ENCODE measurements at regions not wholly inside any gene's neighbourhood (a gene's known extent, or its start where the extent isn't known, plus 50 kb on each side); places are given as distances from the start of the nearest gene placed in this dataset.
"Not testable (repeated sequence)": the region's sequence is repeated elsewhere in the genome, so short reads cannot be mapped to it uniquely, and the experiment has no call there.

DNA sequence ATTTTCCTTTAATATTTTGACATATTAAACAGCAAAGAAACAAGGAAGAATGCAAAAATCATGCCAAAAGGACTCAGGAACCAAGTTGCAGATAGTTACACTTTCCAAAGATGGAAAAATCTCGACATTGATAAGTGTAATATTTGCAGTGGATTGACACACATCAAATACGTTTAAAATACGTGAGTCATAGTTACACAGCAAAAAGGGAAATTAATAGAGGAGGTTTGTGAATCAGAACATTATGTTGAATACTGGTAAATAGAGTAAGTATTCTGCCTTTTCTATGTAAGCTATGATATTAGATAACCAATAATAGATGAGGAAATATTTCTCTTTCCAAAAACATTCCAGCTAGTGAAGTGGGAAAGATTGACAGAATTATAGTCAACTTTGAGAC, 1761.3 kb upstream of the IGFBP7 start:
- WGBS = 96% methylated on average over 3 of the region's 3 CpGs
- peaks cover 4% of the 10 kb centered on the region; the same call in 1 of the 2 replicates for H3K9me3 ChIP-seq (ENCODE audit: insufficient read depth, low read depth, low read length)
- no peaks in the 10 kb centered on the region for H3K27me3 ChIP-seq (ENCODE audit: insufficient read depth, low read length)
- no peaks in the 10 kb centered on the region for H3K4me1 ChIP-seq (ENCODE audit: insufficient read depth, low read length)
- H3K36me3 ChIP-seq (ENCODE audit: insufficient read depth, low read length) = no peaks in the 10 kb centered on the region
- no peak overlapping the region for H3K9ac ChIP-seq (ENCODE audit: low read depth, low read length)
- no peak overlapping the region for H3K4me3 ChIP-seq (ENCODE audit: low read length)
- H3K27ac ChIP-seq (ENCODE audit: low read depth, low read length) = no peak overlapping the region

DNA sequence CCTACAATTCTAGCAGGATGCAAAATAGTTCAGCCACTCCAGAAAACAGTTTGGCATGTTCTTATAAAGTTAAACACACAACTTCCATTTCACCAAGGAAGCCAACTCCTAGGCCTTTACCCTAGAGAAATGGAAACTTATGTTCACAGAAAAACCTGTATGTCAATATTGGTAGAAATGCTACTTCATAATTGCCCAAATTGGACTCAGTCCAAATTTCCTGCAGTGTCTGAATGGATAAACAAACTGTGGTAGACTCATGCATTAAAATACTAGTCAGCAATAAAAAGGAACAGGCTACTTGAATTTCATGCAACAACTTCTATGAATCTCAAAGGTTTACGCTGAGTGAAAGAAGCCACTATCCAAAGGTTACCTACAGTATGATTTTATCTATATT, 1738.8 kb upstream of the IGFBP7 start:
- H3K9me3 ChIP-seq (ENCODE audit: insufficient read depth, low read depth, low read length) = no peaks in the 10 kb centered on the region
- H3K27me3 ChIP-seq (ENCODE audit: insufficient read depth, low read length) = no peaks in the 10 kb centered on the region
- H3K27ac ChIP-seq (ENCODE audit: low read depth, low read length) = no peak overlapping the region
- H3K36me3 ChIP-seq (ENCODE audit: insufficient read depth, low read length) = no peaks in the 10 kb centered on the region
- no peaks in the 10 kb centered on the region for H3K4me1 ChIP-seq (ENCODE audit: insufficient read depth, low read length)
- H3K9ac ChIP-seq (ENCODE audit: low read depth, low read length) = no peak overlapping the region
- no peak overlapping the region for H3K4me3 ChIP-seq (ENCODE audit: low read length)
- WGBS = 100% methylated on average over 1 of the region's 1 CpG

DNA sequence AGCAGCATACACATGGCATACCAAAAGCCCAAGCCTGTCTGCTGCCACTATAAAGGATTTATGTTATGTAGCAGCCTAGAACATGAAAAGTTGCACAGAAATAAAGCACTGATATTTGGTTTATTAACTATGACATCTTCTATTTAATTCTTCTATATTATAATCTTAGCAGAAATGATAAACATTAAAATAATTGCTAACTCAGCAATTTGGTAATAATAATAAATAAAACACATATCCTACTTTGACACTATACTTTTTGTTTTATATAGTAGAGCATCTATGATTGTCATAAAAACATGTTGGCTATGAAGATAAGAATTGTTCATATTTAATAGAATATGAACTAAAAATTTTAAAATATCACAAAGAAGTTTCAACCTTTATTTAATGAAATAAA, 1733.3 kb upstream of the IGFBP7 start:
- Histone ChIP-seq H3K27ac (ENCODE audit: low read depth, low read length) (no peak overlapping the region), H3K9ac (ENCODE audit: low read depth, low read length) (no peak overlapping the region)

DNA sequence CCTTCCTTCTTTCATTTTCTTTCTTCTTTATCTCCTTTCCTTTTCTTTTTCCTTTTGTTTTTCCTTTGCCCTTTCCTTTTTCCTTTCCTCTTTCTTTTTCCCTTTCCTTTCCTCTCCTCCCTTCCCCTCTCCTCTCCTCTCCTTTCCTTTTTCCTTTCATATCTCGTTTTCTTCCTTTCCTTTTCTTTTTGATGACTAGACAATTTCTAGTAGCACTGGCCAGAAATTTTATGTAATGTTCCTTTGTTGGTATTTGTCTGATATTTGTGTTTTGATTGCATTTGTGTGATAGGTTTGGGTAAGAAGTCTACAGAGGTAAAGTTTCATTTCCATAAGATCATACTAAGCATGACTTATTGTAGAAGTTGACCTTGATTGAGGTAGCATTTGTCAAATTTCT, 1722.9 kb upstream of the IGFBP7 start:
- Histone ChIP-seq H3K4me1 (ENCODE audit: insufficient read depth, low read length) (no peaks in the 10 kb centered on the region), H3K27me3 (ENCODE audit: insufficient read depth, low read length) (no peaks in the 10 kb centered on the region), H3K4me3 (ENCODE audit: low read length) (no peak overlapping the region), H3K27ac (ENCODE audit: low read depth, low read length) (no peak overlapping the region), H3K36me3 (ENCODE audit: insufficient read depth, low read length) (no peaks in the 10 kb centered on the region), H3K9me3 (ENCODE audit: insufficient read depth, low read depth, low read length) (no peaks in the 10 kb centered on the region), H3K9ac (ENCODE audit: low read depth, low read length) (no peak overlapping the region)
- WGBS = no CpG with 5 or more reads among the region's 1 CpG

More for the DNA sequence above, 1733.3 kb upstream of the IGFBP7 start:
- Histone ChIP-seq H3K4me1 (ENCODE audit: insufficient read depth, low read length) (no peaks in the 10 kb centered on the region), H3K36me3 (ENCODE audit: insufficient read depth, low read length) (no peaks in the 10 kb centered on the region), H3K9me3 (ENCODE audit: insufficient read depth, low read depth, low read length) (0 out of 2 replicates have a peak, but pooled peaks cover 2% of the 10 kb centered on the region), H3K4me3 (ENCODE audit: low read length) (no peak overlapping the region), H3K27me3 (ENCODE audit: insufficient read depth, low read length) (no peaks in the 10 kb centered on the region)

DNA sequence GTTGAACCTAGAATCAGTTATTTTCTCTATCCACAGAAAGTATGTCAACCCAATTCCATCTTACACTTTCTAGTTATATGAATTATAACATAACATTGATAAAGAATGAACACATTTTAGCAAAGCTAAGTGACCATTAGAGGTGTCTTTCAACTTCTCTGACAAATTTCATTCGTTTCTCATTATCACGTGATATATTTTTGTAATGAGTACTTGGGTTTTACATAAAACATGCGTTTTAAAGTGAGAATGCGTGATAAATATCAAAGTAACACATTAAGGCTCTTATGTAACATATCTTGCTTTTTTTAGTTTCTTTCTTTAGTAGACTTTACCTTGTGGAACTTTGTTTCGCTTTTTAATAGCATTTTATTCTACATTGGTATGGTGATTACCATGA, 1715.1 kb upstream of the IGFBP7 start:
- no peak overlapping the region for H3K4me3 ChIP-seq (ENCODE audit: low read length)
- WGBS = 100% methylated on average over 3 of the region's 5 CpGs

DNA sequence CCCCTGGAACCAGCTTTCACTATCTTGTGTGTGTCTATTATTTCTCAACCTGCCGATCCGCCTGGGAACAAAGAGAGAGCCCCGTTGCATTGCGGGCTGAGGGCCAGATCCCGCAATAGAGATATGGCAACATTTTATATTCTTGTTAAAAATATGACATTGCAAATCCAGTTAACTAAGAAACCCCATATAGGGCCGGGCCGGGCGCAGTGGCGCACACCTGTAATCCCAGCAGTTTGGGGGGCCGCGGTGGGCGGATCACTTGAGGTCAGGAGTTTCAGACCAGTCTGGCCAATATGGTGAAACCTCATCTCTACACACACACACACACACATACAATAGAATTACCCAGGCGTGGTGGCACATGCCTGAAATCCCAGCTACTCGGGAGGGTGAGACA, 1708.4 kb upstream of the IGFBP7 start:
- not testable (repeated sequence) for H3K27ac ChIP-seq (ENCODE audit: low read depth, low read length); H3K9ac ChIP-seq (ENCODE audit: low read depth, low read length); H3K9me3 ChIP-seq (ENCODE audit: insufficient read depth, low read depth, low read length); H3K27me3 ChIP-seq (ENCODE audit: insufficient read depth, low read length); H3K4me3 ChIP-seq (ENCODE audit: low read length); H3K4me1 ChIP-seq (ENCODE audit: insufficient read depth, low read length); H3K36me3 ChIP-seq (ENCODE audit: insufficient read depth, low read length)
- 95% methylated on average over 13 of the region's 14 CpGs for WGBS

More for the DNA sequence above, 1715.1 kb upstream of the IGFBP7 start:
- no peaks in the 10 kb centered on the region for H3K36me3 ChIP-seq (ENCODE audit: insufficient read depth, low read length)
- H3K4me1 ChIP-seq (ENCODE audit: insufficient read depth, low read length) = no peaks in the 10 kb centered on the region
- no peak overlapping the region for H3K27ac ChIP-seq (ENCODE audit: low read depth, low read length)
- no peak overlapping the region for H3K9ac ChIP-seq (ENCODE audit: low read depth, low read length)
- H3K27me3 ChIP-seq (ENCODE audit: insufficient read depth, low read length) = no peaks in the 10 kb centered on the region
- H3K9me3 ChIP-seq (ENCODE audit: insufficient read depth, low read depth, low read length) = no peaks in the 10 kb centered on the region

DNA sequence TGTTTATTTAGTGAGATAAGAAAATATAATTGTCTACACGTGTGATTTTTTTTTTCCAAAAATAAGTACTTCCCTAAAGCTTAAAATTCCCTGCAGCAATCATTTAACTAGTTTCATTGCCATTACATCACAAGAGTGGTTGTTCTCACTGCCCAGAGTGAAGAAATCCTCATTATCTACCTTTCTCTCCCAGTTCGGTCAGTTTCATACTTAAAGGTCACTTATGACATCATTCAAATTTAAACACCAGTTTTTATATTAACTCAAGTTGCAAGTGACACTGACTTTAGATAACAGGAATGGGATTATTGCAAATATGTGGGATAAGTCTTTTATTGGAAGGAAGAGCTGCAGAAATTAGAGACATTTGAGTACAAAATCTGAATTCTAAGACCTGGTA, 1699.8 kb upstream of the IGFBP7 start:
- no peak overlapping the region for H3K27ac ChIP-seq (ENCODE audit: low read depth, low read length)

DNA sequence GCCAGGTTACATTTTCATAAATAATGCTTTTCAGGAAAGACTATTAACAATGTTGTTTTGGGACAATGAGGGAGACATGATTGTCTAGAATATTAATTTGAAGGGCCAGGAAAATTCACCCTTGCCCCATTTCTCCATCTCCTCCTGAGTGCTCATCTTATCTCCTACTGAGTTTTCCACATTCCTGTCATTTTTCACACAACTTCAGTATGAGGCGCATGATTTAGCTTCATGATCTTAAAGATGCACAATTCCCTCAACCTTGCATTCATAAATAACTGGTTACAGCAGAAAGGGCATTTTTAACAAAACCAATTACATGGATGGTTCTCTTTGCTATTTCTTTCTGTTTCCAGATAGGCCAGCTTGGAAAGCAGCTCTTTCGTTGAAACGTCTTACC, 1699.2 kb upstream of the IGFBP7 start:
- 92% methylated on average over 3 of the region's 3 CpGs for WGBS
- Histone ChIP-seq H3K27ac (ENCODE audit: low read depth, low read length) (no peak overlapping the region), H3K4me3 (ENCODE audit: low read length) (no peak overlapping the region), H3K9me3 (ENCODE audit: insufficient read depth, low read depth, low read length) (no peaks in the 10 kb centered on the region), H3K27me3 (ENCODE audit: insufficient read depth, low read length) (no peaks in the 10 kb centered on the region), H3K9ac (ENCODE audit: low read depth, low read length) (no peak overlapping the region; the same call in 1 of the 2 replicates), H3K36me3 (ENCODE audit: insufficient read depth, low read length) (no peaks in the 10 kb centered on the region), H3K4me1 (ENCODE audit: insufficient read depth, low read length) (no peaks in the 10 kb centered on the region; the same call in 1 of the 2 replicates)

More for the DNA sequence above, 1699.8 kb upstream of the IGFBP7 start:
- H3K9ac ChIP-seq (ENCODE audit: low read depth, low read length) = no peak overlapping the region; the same call in 1 of the 2 replicates
- no peaks in the 10 kb centered on the region for H3K9me3 ChIP-seq (ENCODE audit: insufficient read depth, low read depth, low read length)
- H3K36me3 ChIP-seq (ENCODE audit: insufficient read depth, low read length) = no peaks in the 10 kb centered on the region
- no peaks in the 10 kb centered on the region for H3K27me3 ChIP-seq (ENCODE audit: insufficient read depth, low read length)
- H3K4me1 ChIP-seq (ENCODE audit: insufficient read depth, low read length) = no peaks in the 10 kb centered on the region; the same call in 1 of the 2 replicates
- no peak overlapping the region for H3K4me3 ChIP-seq (ENCODE audit: low read length)
- WGBS = 95% methylated on average over 2 of the region's 2 CpGs

DNA sequence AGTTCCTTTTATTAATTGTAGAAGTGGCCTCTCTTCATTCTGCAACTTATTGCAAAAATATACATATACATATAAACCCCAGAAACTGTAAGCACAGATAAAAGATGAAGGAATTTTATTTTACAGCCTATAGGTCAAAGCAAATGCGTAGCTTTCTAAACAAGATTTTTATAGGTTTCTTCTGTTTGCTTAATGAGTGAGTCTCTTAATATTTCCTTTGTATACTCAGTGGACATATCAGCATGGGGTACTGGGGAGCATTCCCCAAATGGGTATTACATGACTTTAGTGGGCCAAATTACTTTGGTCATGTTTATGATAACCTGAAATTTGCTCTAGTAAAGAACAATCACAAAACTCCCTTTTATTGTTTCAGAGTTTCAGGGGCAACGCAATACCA, 1698.6 kb upstream of the IGFBP7 start:
- Histone ChIP-seq H3K9ac (ENCODE audit: low read depth, low read length) (no peak overlapping the region), H3K4me1 (ENCODE audit: insufficient read depth, low read length) (no peaks in the 10 kb centered on the region; the same call in 1 of the 2 replicates), H3K27ac (ENCODE audit: low read depth, low read length) (no peak overlapping the region), H3K36me3 (ENCODE audit: insufficient read depth, low read length) (no peaks in the 10 kb centered on the region), H3K4me3 (ENCODE audit: low read length) (no peak overlapping the region), H3K9me3 (ENCODE audit: insufficient read depth, low read depth, low read length) (no peaks in the 10 kb centered on the region), H3K27me3 (ENCODE audit: insufficient read depth, low read length) (no peaks in the 10 kb centered on the region)
- 100% methylated on average over 2 of the region's 2 CpGs for WGBS

DNA sequence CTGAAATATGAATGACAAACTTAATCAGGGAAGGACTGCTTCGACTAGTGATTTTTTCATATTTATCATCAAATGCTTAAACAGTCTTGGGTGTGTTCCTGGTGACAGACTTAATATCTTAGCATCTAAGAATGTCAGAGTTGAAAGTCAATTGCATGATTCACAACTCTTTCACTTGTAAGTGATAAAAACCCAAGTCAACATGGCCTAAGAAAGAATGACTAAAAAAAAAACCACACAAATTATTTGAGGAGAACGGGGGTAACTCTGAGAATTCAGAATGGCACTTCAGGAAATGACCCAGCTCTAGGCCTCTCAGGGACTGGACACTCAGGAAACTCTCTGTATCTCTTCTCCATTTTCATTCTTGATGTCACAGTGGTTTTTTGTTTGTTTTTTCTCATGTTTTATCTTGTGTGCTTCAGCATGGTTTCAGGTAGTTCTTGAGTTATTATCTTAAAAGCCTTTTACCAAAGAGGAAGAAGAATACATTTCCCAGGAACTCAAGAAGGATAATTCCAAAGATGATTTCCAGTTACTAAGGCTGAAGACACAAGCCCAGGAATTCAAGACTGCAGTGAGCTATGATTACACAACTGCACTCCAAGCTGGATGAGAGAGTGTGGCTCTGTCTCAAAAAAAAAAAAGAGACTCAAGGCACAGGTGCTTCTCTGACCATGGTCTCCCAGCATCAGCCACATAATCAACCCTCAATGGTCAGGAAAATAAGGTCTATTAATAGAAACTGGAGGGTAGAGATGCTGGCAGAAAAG, 1697.8 kb upstream of the IGFBP7 start:
- 93% methylated on average over 1 of the region's 2 CpGs for WGBS
- Histone ChIP-seq H3K9me3 (ENCODE audit: insufficient read depth, low read depth, low read length) (no peaks in the 10 kb centered on the region), H3K4me1 (ENCODE audit: insufficient read depth, low read length) (no peaks in the 10 kb centered on the region; the same call in 1 of the 2 replicates), H3K27me3 (ENCODE audit: insufficient read depth, low read length) (no peaks in the 10 kb centered on the region), H3K27ac (ENCODE audit: low read depth, low read length) (no peak overlapping the region), H3K4me3 (ENCODE audit: low read length) (no peak overlapping the region), H3K36me3 (ENCODE audit: insufficient read depth, low read length) (no peaks in the 10 kb centered on the region), H3K9ac (ENCODE audit: low read depth, low read length) (no peak overlapping the region)

DNA sequence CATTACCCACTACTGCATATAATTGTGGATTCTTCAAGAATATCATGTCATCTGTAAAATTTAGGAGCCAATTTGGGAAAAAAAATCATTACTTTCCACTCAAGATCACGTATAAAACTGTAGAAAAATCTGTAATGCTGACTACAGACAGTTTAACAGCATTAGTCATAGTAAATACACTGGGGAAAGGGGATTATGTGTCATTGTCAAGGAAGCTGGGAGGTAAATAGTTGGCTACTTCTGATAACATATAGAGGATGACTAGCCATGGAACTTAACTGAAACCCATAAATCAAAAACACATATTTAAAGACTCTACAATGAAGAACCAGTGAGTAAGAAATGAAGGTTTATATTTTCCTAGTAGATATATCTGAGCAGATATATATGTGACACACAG, 1666.4 kb upstream of the IGFBP7 start:
- WGBS = 50% methylated on average over 1 of the region's 1 CpG

DNA sequence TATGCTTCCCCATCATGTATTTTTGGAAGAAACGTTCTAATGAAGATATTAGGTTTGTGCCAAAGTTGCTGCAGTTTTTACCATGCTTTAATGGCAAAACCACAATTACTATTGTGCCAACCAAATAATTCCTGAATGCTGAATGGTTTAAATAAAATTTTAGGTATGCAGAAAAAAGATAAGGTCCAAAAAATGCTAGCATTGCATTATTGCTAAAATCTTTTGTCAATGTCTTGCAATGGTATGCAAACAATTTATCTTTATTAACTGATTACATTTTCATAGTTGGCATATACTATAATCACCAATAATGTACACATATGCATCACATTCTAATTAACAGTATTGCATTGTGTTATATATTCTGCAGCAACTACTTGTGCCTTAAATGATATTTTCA, 1657.4 kb upstream of the IGFBP7 start:
- H3K27ac ChIP-seq (ENCODE audit: low read depth, low read length) = no peak overlapping the region
- WGBS = 89% methylated on average over 1 of the region's 1 CpG
- H3K4me1 ChIP-seq (ENCODE audit: insufficient read depth, low read length) = no peaks in the 10 kb centered on the region

More for the DNA sequence above, 1666.4 kb upstream of the IGFBP7 start:
- no peak overlapping the region for H3K27ac ChIP-seq (ENCODE audit: low read depth, low read length)
- no peak overlapping the region for H3K4me3 ChIP-seq (ENCODE audit: low read length)
- no peak overlapping the region for H3K9ac ChIP-seq (ENCODE audit: low read depth, low read length)
- H3K9me3 ChIP-seq (ENCODE audit: insufficient read depth, low read depth, low read length) = no peaks in the 10 kb centered on the region
- H3K4me1 ChIP-seq (ENCODE audit: insufficient read depth, low read length) = no peaks in the 10 kb centered on the region
- no peaks in the 10 kb centered on the region for H3K36me3 ChIP-seq (ENCODE audit: insufficient read depth, low read length)
- H3K27me3 ChIP-seq (ENCODE audit: insufficient read depth, low read length) = no peaks in the 10 kb centered on the region

More for the DNA sequence above, 1657.4 kb upstream of the IGFBP7 start:
- no peaks in the 10 kb centered on the region for H3K36me3 ChIP-seq (ENCODE audit: insufficient read depth, low read length)
- no peak overlapping the region for H3K9ac ChIP-seq (ENCODE audit: low read depth, low read length)
- H3K4me3 ChIP-seq (ENCODE audit: low read length) = no peak overlapping the region
- H3K27me3 ChIP-seq (ENCODE audit: insufficient read depth, low read length) = no peaks in the 10 kb centered on the region
- H3K9me3 ChIP-seq (ENCODE audit: insufficient read depth, low read depth, low read length) = no peaks in the 10 kb centered on the region

All from HUES64 (cell line).